Upper lobe of left lung (tissue), 6 donors: ENCODE measurements at regions not wholly inside any gene's neighbourhood (a gene's known extent, or its start where the extent isn't known, plus 50 kb on each side); places are given as distances from the start of the nearest gene placed in this dataset.

Experiments used
- ATAC-seq, 2 donors: fragments of 200-7000 bp; cut with Tn5 transposase; one replicate each; pipeline ENCODE4 v1.9.1; 2022; ENCODE audit warnings: mild to moderate bottlenecking in 2 of 2, moderate library complexity in 2 of 2; ENCODE audit not compliant: low FRiP score in 2 of 2
- DNase-seq, 2 donors: peaks; one replicate each; pipeline ENCODE4 v3.0.0-alpha.2; 2019 to 2020
- H3K27ac ChIP-seq, 4 donors: fragments of 200-600 bp; sonication (generic); one replicate each; pipeline ENCODE4 v1.5.1; 2016 to 2019
- H3K27me3 ChIP-seq, 4 donors: fragments of 200-600 bp; sonication (generic); one replicate each; pipeline ENCODE4 v1.5.1; 2017 to 2019
- H3K36me3 ChIP-seq, 4 donors: fragments of 200-600 bp; sonication (generic); one replicate each; pipeline ENCODE4 v1.5.1; 2016 to 2019
- H3K4me1 ChIP-seq, 4 donors: fragments of 200-600 bp; sonication (generic); one replicate each; pipeline ENCODE4 v1.5.1; 2018 to 2019
- H3K4me3 ChIP-seq, 4 donors: fragments of 200-600 bp; sonication (generic); one replicate each; pipeline ENCODE4 v1.5.1; 2017 to 2019; ENCODE audit warnings: mild to moderate bottlenecking in 2 of 4, moderate library complexity in 1 of 4
- H3K9me3 ChIP-seq, 4 donors: fragments of 200-600 bp; sonication (generic); one replicate each; pipeline ENCODE4 v1.5.1; 2018 to 2019
- EP300 ChIP-seq, 4 donors: sonication (generic); formaldehyde crosslinking; IDR thresholded peaks; one replicate each; pipeline ENCODE4 v1.5.1; 2017; ENCODE audit warnings: antibody characterized with exemption in 4 of 4, control low read depth in 2 of 4
- POLR2A ChIP-seq, 4 donors: fragments of 450-650 bp; IDR thresholded peaks; one replicate each; pipeline ENCODE4 v1.5.1; 2016 to 2017; ENCODE audit warnings: antibody characterized with exemption in 4 of 4, mild to moderate bottlenecking in 2 of 4
- POLR2AphosphoS5 ChIP-seq, 2 donors: sonication (generic); formaldehyde crosslinking; IDR thresholded peaks; one replicate each; pipeline ENCODE4 v1.5.1; 2017; ENCODE audit warnings: antibody characterized with exemption in 2 of 2
- WGBS, 2 donors: methylation state at CpG; one replicate each; pipeline ENCODE4 v1.1.5; 2017 to 2018; 5-methylcytosine and 5-hydroxymethylcytosine counted together
- TF ChIP-seq, protein P1 (sequence below), 6 experiments: fragments of 450-650 bp in 4 of 6; fragments of 200-600 bp in 2 of 6; sonication (generic) in 2 of 6; IDR thresholded peaks; one replicate each; pipeline ENCODE4 v1.5.1; 2016 to 2019; ENCODE audit warnings: antibody characterized with exemption in 6 of 6
- donor health status: DM: no; HTN: no; CAD: no; lungs with moderate emphysema.
- donor health status: DM: no; HTN: yes; CAD: no; lungs with severe emphysema.

- H3K27ac ChIP-seq = no peak overlapping the region
- no peak for DNase-seq
- no peaks in the 10 kb centered on the region for H3K27me3 ChIP-seq
- no peaks in the 10 kb centered on the region for H3K9me3 ChIP-seq
- H3K36me3 ChIP-seq = no peaks in the 10 kb centered on the region
- no peaks in the 10 kb centered on the region for H3K4me1 ChIP-seq
- WGBS, 2 donors = 73 to 89% methylated on average over 3 to 4 of the region's 5 CpGs
- no peak for TF ChIP-seq POLR2AphosphoS5 (IDR thresholded peaks at IDR 0.05)
- TF ChIP-seq, protein P1, sequence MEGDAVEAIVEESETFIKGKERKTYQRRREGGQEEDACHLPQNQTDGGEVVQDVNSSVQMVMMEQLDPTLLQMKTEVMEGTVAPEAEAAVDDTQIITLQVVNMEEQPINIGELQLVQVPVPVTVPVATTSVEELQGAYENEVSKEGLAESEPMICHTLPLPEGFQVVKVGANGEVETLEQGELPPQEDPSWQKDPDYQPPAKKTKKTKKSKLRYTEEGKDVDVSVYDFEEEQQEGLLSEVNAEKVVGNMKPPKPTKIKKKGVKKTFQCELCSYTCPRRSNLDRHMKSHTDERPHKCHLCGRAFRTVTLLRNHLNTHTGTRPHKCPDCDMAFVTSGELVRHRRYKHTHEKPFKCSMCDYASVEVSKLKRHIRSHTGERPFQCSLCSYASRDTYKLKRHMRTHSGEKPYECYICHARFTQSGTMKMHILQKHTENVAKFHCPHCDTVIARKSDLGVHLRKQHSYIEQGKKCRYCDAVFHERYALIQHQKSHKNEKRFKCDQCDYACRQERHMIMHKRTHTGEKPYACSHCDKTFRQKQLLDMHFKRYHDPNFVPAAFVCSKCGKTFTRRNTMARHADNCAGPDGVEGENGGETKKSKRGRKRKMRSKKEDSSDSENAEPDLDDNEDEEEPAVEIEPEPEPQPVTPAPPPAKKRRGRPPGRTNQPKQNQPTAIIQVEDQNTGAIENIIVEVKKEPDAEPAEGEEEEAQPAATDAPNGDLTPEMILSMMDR (IDR thresholded peaks at IDR 0.05) = no peak
- no peak for TF ChIP-seq POLR2A (IDR thresholded peaks at IDR 0.05)
- no peak for TF ChIP-seq EP300 (IDR thresholded peaks at IDR 0.05)
- no peak for ATAC-seq
- H3K4me3 ChIP-seq = no peak overlapping the region
Measured at GRCh38 chr12:130016194-130016593, 112.4 kb upstream of the TMEM132D start.

GRCh38 chr12:130016986-130017385 is 113.2 kb upstream of the TMEM132D start:
- Histone ChIP-seq H3K4me3 (no peak overlapping the region), H3K36me3 (no peaks in the 10 kb centered on the region), H3K4me1 (no peaks in the 10 kb centered on the region), H3K27ac (no peak overlapping the region), H3K27me3 (no peaks in the 10 kb centered on the region), H3K9me3 (no peaks in the 10 kb centered on the region)
- ATAC-seq (no peak), DNase-seq (no peak)
- TF ChIP-seq POLR2AphosphoS5 (IDR thresholded peaks at IDR 0.05) (no peak), EP300 (IDR thresholded peaks at IDR 0.05) (no peak), POLR2A (IDR thresholded peaks at IDR 0.05) (no peak)
- TF ChIP-seq, protein P1 (IDR thresholded peaks at IDR 0.05) = no peak
- WGBS, 2 donors = 89% methylated on average over 17 of the region's 17 CpGs

DNA sequence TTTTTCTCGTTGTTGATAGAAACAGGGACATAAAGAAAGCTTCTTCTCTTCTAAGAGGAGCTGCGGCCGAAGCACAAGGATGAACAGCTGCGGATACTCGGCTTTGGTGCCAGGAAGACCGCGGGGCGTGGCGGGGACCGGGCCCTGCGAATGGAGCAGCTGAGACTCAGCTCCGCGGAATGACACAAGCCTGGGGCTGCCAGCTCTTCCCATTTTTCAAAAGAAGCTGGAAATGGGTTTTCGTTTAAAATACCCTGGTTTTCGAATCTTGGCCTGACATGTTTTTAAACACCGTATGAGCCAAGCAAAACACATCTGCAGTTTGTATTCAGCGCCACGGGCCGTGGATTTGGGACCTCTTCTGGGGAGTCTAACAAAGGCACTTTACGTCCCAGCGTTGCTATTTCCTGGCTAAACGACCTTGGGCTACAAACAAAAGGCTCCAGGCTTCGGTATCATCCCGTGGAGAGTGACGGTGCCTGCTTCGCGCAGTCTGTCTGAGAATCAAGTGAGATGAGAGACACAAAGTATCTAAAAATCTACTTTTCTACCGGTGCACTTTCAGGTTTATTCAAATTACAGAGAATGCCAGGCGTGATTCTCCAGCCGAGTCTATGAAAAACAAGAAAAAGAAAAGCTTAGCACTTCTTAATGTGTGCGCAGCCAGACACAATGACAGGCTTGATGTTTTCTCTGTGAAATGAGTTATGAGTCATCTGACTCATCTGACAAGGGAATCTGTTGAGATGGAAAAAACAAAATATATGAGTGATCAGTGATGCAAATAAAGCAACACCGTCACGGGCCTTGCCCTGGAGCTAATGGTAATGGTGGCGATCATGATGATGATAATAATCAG is 114.0 kb upstream of the TMEM132D start:
- Histone ChIP-seq H3K9me3 (no peaks in the 10 kb centered on the region), H3K36me3 (no peaks in the 10 kb centered on the region), H3K4me1 (no peaks in the 10 kb centered on the region), H3K27ac (no peak overlapping the region), H3K27me3 (no peaks in the 10 kb centered on the region), H3K4me3 (no peak overlapping the region)
- ATAC-seq = peak in 1 of 2 donors; percentile 54
- no peak for TF ChIP-seq POLR2AphosphoS5 (IDR thresholded peaks at IDR 0.05)
- TF ChIP-seq, protein P1 (IDR thresholded peaks at IDR 0.05) = no peak
- TF ChIP-seq EP300 (IDR thresholded peaks at IDR 0.05) = no peak
- TF ChIP-seq POLR2A (IDR thresholded peaks at IDR 0.05) = no peak
- peak in 1 of 2 donors; percentile 81 for DNase-seq
- WGBS, 2 donors = 58 to 66% methylated on average over 28 to 34 of the region's 34 CpGs

GRCh38 chr12:130018614-130019013 is 114.8 kb upstream of the TMEM132D start:
- TF ChIP-seq POLR2AphosphoS5 (IDR thresholded peaks at IDR 0.05) (no peak), EP300 (IDR thresholded peaks at IDR 0.05) (no peak), POLR2A (IDR thresholded peaks at IDR 0.05) (no peak)
- TF ChIP-seq, protein P1 (IDR thresholded peaks at IDR 0.05) = no peak
- DNase-seq = no peak
- no peak overlapping the region for H3K4me3 ChIP-seq
- H3K4me1 ChIP-seq = no peaks in the 10 kb centered on the region
- H3K36me3 ChIP-seq = no peaks in the 10 kb centered on the region
- no peak overlapping the region for H3K27ac ChIP-seq
- ATAC-seq = no peak
- WGBS, 2 donors = 85 to 87% methylated on average over 11 of the region's 11 CpGs
- H3K9me3 ChIP-seq = no peaks in the 10 kb centered on the region
- no peaks in the 10 kb centered on the region for H3K27me3 ChIP-seq
